ENCODE measurements at regions not wholly inside any gene's neighbourhood (a gene's known extent, or its start where the extent isn't known, plus 50 kb on each side); places are given as distances from the start of the nearest gene placed in this dataset.

DNA sequence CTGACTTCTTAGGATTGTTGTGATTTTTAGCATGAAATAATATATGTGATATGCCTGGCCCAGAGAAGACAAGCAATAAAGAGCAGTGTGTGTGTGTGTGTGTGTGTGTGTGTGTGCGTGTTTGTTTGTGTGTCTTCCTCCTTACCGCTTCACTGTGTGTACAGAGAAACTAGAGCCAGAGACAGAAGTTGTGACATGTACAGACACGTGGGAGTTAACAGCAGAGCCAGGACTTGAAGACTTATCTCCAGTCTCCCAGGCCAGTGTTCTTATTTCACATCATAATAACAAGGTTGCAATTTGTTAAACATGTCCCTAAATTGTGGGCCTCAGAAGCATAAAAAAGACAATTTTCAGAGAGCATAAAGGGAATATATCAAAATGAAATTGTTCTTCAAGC is 192.0 kb upstream of the JUN start:
- DNase-seq (ENCODE audit: low read depth): no peak

DNA sequence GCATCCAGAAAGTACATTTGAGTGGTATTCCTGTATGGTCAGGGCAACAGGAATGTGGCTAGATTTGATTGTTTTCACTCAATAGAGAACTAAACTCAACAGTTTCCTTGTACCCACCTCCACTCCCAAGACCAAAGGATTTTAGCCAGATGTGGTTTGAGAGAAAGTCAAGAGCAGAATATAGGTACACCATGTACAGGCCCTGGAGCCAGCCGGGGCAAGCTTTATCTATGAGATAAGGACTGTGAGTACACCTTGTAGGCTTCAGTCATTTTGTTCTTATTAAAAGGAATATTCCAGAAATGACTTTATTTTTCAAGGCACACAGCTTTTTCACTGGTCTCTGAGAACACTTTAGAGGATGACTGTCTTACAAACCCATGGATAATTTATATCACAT is 192.4 kb upstream of the JUN start:
- no peak for DNase-seq (ENCODE audit: low read depth)

DNA sequence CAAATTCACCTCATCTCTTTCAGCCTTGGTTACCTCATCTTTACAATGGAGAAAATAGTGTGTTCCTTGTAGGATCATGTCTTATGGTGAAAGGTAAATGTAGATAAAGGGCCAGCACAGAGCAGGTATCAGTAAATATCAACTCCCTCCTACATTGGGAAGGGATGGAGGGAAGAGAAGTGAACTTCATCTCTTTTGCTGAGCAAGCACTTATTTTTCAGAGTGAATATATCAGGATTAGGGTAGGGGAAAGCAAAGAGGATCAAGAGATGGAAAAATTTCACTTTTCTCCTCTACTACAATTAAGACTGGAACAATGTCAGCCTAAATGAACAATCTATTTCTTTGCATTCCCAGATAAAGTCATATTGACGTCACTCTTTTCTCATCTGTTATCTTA is 193.8 kb upstream of the JUN start:
- DNase-seq (ENCODE audit: low read depth): no peak

DNA sequence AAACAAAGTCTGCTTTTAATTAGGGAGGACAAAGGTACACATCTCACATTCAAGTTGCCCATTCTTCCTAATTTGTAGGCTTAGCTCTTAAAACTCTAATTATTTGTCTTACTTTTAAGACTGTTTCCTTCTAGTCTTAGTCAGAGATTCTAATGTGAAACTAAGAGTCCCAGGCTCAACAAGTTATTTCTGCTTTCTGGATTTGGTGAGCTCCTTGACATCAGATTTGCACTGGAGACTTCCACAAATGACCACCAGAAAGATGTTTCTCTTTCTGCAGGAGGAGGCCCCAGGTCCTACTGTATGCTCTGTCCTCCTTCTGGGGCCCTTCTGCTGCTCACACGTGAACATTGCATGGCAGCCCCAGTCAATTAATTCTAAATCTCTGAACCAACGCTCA is 194.2 kb upstream of the JUN start:
- no peak for DNase-seq (ENCODE audit: low read depth)

DNA sequence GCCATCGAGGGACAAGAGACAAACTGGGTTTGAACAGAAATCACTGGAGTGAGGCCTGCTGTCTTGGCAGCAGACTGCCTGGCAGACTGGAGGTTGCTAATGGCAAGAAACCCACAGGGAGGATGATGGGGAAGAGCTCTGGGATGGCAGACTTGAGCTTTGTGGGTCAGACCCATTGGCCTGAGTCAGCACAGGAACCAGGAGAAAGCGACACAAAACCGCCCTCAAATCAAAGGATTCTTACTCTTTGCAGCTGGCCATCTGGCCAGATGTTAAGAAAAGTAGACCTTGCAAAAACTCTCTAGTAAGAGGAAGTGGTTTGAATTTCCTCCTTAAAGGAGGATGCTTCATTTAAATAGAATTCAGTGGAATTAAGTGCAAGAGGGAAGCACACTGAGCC is 195.2 kb upstream of the JUN start:
- DNase-seq (ENCODE audit: low read depth): no peak

DNA sequence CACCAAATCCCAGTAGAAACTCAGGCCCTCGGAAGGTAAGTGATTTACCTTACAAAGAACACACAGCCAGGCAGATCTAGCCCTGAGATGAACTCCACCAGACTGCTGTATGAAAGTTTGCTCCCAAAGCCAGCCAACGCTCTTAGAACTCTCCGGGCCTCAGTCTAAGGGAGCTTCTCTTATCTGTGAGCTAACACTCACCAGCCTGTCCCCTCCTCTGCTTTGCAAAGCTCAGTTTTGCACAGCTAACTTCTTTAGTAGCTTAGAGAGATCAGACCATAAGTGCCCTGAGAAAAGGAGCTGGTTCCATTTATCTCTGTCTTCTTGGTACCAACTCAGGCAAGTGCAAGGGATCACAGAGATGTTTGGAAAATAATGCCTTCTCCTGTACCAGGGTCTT is 195.8 kb upstream of the JUN start:
- no peak for DNase-seq (ENCODE audit: low read depth)

DNA sequence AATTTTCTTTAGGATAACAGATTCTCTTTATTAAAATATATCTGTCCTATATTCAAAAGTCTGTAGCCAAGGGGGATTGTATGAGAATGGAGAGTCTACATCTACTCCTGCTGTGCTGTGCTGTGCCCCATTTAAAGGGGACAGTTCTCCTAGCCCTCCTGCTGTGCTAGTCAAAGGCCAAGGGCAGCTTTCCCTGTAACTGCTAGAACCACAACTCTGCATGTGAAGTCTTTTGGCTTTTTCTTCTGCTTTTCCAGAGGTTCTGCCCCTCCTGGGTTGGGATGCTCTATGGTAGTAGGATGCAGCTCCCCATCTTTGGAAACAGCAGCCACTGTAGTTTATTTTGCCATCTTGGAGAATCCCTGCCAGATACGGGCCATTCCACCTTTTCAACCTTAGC is 197.5 kb upstream of the JUN start:
- no peak for DNase-seq (ENCODE audit: low read depth)

DNA sequence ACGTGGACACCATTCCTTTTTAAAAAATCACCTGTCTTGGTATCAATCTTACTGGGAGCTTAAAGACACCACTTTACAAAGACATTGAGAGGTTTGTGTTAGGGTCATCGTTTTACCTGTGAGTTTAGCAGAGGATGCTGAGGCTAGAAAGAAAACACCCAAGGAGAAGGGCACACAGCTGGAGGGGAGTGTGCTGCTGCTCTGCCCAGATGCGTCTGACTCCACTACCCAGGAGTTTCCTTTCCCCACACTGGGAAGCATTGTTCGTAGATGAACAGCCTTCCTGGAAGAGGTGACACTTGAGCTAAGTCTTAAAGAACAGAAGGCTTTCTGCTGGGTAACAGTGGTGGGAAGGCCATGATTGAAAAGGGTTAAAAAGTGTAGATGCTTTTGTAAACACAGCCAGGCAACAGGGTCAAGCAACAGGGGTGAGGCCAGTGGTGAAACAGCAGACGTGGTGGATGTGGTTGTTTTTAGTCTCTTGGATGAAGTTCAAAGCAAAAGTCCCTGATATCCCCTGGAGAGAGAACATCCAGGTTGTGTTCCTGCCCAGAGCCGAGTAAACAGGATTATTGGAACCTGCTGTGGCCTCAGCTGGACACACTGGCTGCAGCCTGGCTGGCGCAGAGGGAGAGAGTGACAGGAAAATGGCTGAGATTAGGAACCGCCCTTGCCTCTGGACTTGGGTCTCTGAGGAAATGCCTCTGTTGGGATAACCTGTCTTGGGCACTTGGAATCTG is 198.6 kb upstream of the JUN start:
- no peak for DNase-seq (ENCODE audit: low read depth)

DNA sequence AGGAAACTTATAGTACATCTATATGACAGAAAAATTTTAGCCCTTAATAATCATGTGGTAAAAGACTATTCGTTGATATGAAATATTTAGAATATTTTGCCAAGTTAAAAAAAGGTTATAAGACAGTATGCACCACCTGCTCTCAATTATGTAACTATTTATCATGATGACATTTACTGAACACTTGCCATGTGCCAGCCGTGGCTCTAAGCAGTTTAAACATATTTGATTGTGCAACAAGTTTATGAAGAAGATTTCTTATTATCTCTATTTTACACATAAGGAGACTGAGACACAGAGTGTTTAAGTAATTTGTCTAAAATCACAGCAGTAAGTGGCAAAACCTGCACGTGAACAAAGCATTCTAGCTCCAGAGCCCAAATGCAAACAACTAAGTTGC is 199.3 kb upstream of the JUN start:
- DNase-seq (ENCODE audit: low read depth): no peak

DNA sequence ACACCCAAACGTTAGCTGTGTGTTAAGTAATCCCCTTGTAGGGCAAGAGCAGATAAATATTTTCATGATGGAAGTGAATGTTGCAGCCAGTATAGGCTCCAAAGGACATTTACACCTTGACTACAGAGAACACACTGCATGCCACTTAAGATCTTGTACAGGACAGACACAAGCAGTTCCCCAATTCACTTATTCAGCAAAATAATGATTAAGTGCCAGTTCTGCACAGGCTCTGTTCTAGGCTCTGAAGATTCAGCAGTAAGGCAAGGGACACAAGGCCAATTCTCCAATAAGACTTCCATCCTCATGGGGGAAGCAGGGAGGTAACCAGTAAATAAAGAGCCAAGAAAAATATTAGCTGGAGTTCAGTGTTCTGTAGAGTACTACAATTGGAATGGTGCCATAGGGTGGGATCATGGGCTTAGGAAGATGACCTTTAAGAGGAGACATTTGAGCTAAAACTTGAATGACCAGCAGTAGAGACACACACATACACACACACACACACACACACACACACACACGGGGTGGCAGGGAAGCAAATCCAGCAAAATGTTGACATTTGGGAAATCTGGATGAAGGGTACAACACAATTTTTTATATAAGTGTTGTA is 199.9 kb upstream of the JUN start:
- no peak for DNase-seq (ENCODE audit: low read depth)

DNA sequence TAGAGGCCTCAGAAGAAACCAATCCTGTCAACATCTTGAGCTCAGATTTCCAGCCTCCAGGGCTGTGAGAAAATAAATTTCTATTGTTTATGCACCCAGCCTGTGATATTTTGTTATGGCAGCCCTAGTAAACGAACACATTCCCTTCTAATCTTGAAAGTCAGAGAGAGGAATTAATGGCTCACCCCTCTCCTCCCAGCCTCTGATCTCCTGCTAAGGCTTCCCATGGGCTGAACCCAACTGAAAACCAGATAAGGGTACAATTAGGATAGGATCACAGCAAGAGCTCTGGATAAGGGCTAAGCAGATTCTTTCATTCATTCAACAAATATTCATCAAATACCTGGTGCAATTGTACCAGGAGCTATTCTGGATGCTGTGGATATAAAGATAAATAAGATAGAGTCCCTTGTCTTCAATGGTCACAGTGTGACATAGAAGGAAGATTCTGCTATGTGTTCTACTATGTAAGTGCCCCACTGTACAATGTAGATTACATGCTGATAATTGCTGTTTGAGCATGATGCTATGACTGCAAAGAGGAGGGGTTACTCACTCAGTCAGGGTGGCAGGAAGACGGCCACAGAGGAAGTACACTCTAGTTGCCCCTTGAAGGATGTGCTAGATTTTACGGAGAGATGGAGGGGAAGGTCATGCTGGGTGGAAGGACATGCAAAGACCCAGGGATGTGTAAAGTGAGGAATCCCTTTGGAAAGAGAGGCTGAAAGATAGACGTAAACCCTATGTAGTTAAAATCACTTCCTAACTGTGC is 203.3 kb upstream of the JUN start:
- no peak for DNase-seq (ENCODE audit: low read depth)

DNA sequence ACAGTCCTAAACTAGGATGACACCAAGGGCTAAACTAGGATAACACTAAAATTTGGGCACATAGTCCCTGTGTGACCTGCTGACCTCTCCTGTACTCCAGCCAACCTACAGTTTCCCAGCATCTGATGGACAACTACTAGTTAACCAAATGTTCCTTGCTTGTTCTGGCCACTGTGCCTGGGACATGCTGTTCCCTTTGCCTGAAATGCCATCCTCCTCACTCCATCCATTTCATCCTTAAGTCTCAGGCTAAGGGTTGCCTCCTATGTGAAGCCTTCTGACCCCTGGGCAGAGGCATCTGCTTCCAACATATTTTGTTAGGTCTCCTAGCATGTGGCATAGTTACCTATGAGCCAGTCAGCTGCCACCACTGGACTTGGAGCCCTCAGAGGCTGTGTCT is 204.9 kb upstream of the JUN start:
- DNase-seq (ENCODE audit: low read depth): no peak

DNA sequence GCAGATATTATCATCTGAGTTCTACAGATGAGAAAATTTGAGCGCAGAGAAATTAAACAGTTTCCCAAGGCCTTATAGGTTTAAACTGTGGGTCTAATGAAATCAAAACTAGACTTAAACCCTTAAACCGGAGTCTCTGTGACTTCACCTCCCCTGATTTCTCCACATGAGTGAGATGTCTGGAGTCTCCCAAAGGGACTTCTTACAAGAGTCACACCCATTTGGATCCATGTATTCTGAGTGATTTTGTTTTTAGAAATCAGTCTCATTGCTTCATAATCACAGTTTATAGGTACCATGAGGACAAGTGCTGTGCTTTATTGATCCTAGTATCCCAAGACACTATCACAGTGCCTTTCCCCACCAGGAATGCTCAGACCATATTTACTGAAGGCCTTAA is 206.0 kb upstream of the JUN start:
- DNase-seq (ENCODE audit: low read depth): no peak

DNA sequence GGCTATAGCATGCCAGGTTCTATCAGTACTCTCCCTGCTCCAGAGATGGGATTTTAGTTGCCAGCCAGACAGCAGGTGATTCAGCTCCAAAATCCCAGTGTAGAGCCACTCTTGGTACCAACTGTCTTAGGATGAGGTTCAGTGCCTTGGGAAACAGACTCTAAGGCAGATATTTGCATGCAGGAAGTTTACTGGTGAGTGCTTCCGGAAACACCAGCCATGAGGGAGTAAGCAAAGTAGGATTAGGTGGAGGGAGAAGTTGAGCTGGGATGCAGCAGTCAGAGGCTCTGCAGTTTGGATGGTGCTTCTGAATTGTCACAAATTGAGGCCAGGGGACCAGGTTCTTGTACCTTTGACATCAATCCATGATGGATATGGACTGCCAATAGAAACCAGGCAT is 207.5 kb upstream of the JUN start:
- no peak for DNase-seq (ENCODE audit: low read depth)

DNA sequence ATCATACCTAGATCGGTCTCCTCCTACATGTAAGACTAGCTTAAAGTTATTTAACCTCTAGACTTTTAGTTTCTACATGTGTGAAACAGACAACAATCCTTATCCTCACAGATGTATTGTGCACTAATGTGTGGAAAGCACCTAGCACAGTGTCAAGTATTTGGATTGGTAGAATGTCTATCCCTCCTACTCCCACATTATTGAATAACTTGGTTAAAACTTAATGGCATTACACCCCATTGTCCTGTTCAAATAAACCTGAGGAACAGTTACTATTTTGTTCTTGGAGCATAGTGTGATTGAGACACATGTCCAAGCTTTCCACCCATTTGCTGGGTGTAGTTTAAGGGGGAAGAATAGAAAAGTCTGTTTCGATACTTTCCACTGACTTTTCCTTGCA is 208.8 kb upstream of the JUN start:
- no peak for DNase-seq (ENCODE audit: low read depth)

DNA sequence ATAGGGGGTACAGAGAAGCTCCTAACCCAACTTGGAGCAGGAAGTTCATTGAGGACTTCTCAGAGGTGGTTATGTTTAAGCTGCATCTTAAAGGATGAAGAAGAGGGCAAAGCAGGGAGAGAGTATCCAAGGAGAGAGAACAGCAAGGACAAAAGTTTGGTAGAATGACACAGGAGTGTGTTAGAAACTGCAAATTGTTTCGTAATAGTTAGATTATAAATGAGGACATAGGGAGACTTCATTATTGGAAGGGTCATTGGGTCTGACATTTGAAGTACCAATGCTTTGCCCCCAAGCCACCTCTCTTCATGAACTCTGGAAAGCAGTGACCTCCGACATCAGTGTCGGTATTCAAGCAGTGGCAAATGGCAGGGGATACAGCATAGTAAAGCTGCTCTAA is 209.6 kb upstream of the JUN start:
- DNase-seq (ENCODE audit: low read depth): no peak

DNA sequence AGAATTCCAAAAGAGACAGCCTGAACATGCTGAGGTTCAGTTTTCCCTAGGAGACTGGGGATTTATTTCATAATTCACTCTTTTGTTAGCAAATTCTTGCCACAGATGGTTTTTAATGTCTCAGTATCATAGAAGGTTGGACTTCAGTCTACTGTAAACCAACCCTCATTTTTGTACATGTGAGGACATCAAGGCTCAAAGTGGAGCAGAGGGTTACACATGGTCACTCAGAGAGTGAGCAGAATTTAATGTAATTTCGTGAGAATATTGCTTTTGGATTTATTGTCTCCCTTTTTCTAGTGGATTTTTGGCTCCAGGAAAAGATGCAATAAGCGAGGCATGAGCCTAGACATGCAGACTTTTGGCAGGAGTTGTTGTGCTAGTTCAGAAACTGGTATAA is 210.8 kb upstream of the JUN start:
- no peak for DNase-seq (ENCODE audit: low read depth)

DNA sequence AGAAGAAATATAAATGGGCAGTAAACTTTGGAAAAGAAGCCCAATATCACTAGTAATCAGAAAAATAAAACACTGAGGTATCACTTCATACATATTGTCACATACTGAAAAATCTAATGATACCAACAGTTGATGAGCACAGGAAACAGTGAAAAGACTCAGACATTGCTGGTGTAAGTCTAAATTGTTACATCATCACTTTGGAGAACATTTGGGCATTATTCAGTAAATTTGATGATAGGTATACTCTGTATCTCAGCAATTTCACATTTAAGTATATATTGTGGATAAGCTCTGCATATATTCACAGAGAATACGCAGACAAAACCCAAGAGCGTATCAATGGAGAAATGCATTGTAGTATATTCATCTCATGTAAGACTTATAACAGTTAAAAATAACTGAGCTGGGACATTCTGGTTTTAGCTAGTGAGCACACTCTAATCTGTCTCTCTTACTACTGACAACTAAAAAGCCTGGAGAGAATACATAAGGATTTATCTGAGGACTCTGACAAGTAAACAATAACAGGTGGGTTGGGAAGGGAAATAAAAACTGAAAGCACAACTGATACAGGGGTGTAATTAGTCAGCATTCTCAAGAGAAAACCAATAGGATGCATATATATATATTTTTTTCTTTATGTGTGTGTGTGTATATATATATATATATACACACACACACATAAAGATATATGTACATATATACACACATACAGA is 212.7 kb upstream of the JUN start:
- no peak for DNase-seq (ENCODE audit: low read depth)

DNA sequence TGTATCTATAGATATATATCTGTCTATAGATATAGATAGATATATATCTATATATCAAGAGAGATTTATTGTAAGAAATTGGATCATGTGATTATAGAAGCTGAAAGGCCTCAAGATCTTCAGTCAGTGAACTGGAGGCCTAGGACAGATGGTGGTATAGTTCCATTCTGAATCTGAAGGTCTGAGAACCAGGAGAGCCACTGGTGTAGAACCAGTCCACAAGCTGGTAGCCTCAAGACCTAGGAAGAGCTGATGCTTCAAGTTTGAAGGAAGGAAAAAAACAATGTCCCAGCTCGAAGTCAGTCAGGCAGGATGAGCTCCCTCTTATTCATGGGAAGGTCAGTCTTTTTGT is 213.2 kb upstream of the JUN start:
- DNase-seq (ENCODE audit: low read depth): no peak

DNA sequence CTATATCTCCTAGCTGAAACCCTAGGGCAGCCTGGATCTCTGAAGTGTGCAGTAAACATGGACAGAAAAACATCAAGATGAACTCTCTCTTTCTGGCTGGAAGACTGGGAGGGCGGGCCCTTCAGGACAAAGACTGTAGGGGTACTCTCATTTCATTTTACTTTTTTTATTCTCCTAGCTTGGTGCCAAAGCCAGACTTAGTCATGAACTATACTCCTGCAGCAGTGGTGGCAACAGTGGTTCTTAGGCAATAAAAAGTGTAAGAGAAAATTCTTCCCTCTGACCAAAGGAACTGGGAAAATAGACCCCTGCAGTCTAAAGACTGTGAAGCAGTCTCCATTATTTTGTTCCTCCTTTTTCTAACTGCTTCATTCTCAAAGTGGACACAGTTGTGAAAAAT is 213.8 kb upstream of the JUN start:
- no peak for DNase-seq (ENCODE audit: low read depth)

DNA sequence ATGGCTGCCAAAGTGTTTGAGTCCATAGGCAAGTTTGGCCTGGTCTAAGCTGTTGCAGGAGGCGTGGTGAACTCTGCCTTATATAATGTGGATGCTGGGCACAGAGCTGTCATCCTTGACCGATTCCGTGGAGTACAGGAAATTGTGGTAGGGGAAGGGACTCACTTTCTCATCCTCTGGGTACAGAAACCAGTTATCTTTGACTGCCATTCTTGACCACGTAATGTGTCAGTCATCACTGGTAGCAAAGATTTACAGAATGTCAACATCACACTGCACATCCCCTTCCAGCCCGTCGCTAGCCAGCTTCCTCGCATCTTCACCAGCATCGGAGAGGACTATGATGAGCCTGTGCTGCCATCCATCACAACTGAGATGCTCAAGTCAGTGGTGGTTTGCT is 215.8 kb upstream of the JUN start:
- no peak for DNase-seq (ENCODE audit: low read depth)

DNA sequence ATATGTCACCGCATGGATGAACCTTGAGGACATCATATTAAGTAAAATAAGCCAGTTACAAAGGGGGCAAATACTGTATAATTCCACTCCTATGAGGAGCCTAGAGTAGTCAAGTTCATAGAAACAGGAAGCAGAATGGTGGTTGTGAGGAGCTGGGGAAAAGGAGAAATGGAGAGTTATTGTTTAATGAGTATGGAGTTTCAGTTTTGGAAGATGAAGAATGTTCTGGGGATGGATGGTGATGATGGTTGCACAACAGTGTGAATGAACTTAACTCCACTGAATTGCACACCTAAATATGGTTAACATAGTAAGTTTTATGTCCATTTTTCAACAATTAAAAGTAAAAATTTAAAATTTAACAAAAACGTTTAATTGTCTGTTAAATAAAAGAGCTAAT is 220.9 kb upstream of the JUN start:
- DNase-seq (ENCODE audit: low read depth): no peak
